ENCODE measurements at regions not wholly inside any gene's neighbourhood (a gene's known extent, or its start where the extent isn't known, plus 50 kb on each side); places are given as distances from the start of the nearest gene placed in this dataset.

- no peak for DNase-seq
- no peak overlapping the region for H3K4me3 Mint-ChIP-seq
- no peaks in the 10 kb centered on the region for H3K36me3 Mint-ChIP-seq (ENCODE audit: low read depth)
- no peak overlapping the region for H3K27ac Mint-ChIP-seq
- ATAC-seq, result no peak
- H3K9me3 ChIP-seq (ENCODE audit: control insufficient read depth, low read length, poor library complexity, severe bottlenecking), result no peaks in the 10 kb centered on the region
- peaks cover 4% of the 10 kb centered on the region for H3K4me1 Mint-ChIP-seq
- H3K27me3 Mint-ChIP-seq, result peaks cover 10% of the 10 kb centered on the region
Observed at GRCh38 chr2:147031897-147032296, 812.9 kb upstream of the ACVR2A start.

- H3K4me3 Mint-ChIP-seq, result no peak overlapping the region
- no peaks in the 10 kb centered on the region for H3K36me3 Mint-ChIP-seq (ENCODE audit: low read depth)
- peaks cover 10% of the 10 kb centered on the region for H3K27me3 Mint-ChIP-seq
- no peaks in the 10 kb centered on the region for H3K9me3 ChIP-seq (ENCODE audit: control insufficient read depth, low read length, poor library complexity, severe bottlenecking)
- no peak for ATAC-seq
- no peak for DNase-seq
- peaks cover 2% of the 10 kb centered on the region for H3K4me1 Mint-ChIP-seq
- no peak overlapping the region for H3K27ac Mint-ChIP-seq
Observed at GRCh38 chr2:147030966-147031720, 813.7 kb upstream of the ACVR2A start.

GRCh38 chr2:147027436-147027835 is 817.4 kb upstream of the ACVR2A start:
- DNase-seq (no peak), ATAC-seq (no peak)
- Mint-ChIP-seq H3K4me1 (no peaks in the 10 kb centered on the region), H3K4me3 (no peak overlapping the region), H3K27ac (no peak overlapping the region), H3K36me3 (ENCODE audit: low read depth) (no peaks in the 10 kb centered on the region), H3K27me3 (peaks cover 12% of the 10 kb centered on the region)
- no peaks in the 10 kb centered on the region for H3K9me3 ChIP-seq (ENCODE audit: control insufficient read depth, low read length, poor library complexity, severe bottlenecking)

- no peaks in the 10 kb centered on the region for H3K36me3 Mint-ChIP-seq (ENCODE audit: low read depth)
- ATAC-seq, result no peak
- H3K9me3 ChIP-seq (ENCODE audit: control insufficient read depth, low read length, poor library complexity, severe bottlenecking), result no peaks in the 10 kb centered on the region
- no peak for DNase-seq
- H3K27ac Mint-ChIP-seq, result no peak overlapping the region
- no peak overlapping the region for H3K4me3 Mint-ChIP-seq
- H3K27me3 Mint-ChIP-seq, result peaks cover 11% of the 10 kb centered on the region
- no peaks in the 10 kb centered on the region for H3K4me1 Mint-ChIP-seq
Observed at GRCh38 chr2:147026664-147027295, 818.0 kb upstream of the ACVR2A start.

GRCh38 chr2:147025646-147026585 is 818.9 kb upstream of the ACVR2A start:
- DNase-seq (no peak), ATAC-seq (no peak)
- no peaks in the 10 kb centered on the region for H3K9me3 ChIP-seq (ENCODE audit: control insufficient read depth, low read length, poor library complexity, severe bottlenecking)
- H3K4me3 Mint-ChIP-seq, result no peak overlapping the region
- no peaks in the 10 kb centered on the region for H3K36me3 Mint-ChIP-seq (ENCODE audit: low read depth)
- H3K4me1 Mint-ChIP-seq, result no peaks in the 10 kb centered on the region
- peaks cover 11% of the 10 kb centered on the region for H3K27me3 Mint-ChIP-seq
- no peak overlapping the region for H3K27ac Mint-ChIP-seq

GRCh38 chr2:147019311-147019710 is 825.5 kb upstream of the ACVR2A start:
- no peak overlapping the region for H3K4me3 Mint-ChIP-seq
- no peaks in the 10 kb centered on the region for H3K4me1 Mint-ChIP-seq
- ATAC-seq, result no peak
- no peaks in the 10 kb centered on the region for H3K9me3 ChIP-seq (ENCODE audit: control insufficient read depth, low read length, poor library complexity, severe bottlenecking)
- DNase-seq, result no peak
- no peak overlapping the region for H3K27ac Mint-ChIP-seq
- H3K27me3 Mint-ChIP-seq, result peaks cover 21% of the 10 kb centered on the region
- H3K36me3 Mint-ChIP-seq (ENCODE audit: low read depth), result no peaks in the 10 kb centered on the region

GRCh38 chr2:147017951-147018645 is 826.7 kb upstream of the ACVR2A start:
- Mint-ChIP-seq H3K4me1 (no peaks in the 10 kb centered on the region), H3K27ac (no peak overlapping the region), H3K4me3 (no peak overlapping the region), H3K36me3 (ENCODE audit: low read depth) (no peaks in the 10 kb centered on the region), H3K27me3 (peaks cover 21% of the 10 kb centered on the region)
- no peaks in the 10 kb centered on the region for H3K9me3 ChIP-seq (ENCODE audit: control insufficient read depth, low read length, poor library complexity, severe bottlenecking)
- no peak for DNase-seq
- no peak for ATAC-seq

GRCh38 chr2:147016181-147016580 is 828.6 kb upstream of the ACVR2A start:
- Mint-ChIP-seq H3K4me1 (no peaks in the 10 kb centered on the region), H3K27ac (no peak overlapping the region), H3K4me3 (no peak overlapping the region), H3K27me3 (peaks cover 22% of the 10 kb centered on the region), H3K36me3 (ENCODE audit: low read depth) (no peaks in the 10 kb centered on the region)
- DNase-seq (no peak), ATAC-seq (no peak)
- H3K9me3 ChIP-seq (ENCODE audit: control insufficient read depth, low read length, poor library complexity, severe bottlenecking), result no peaks in the 10 kb centered on the region

- no peak overlapping the region for H3K27ac Mint-ChIP-seq
- no peak overlapping the region for H3K4me3 Mint-ChIP-seq
- H3K27me3 Mint-ChIP-seq, result peaks cover 28% of the 10 kb centered on the region
Observed at GRCh38 chr2:147015591-147015990, 829.2 kb upstream of the ACVR2A start.

GRCh38 chr2:147013696-147014392 is 831.0 kb upstream of the ACVR2A start:
- Mint-ChIP-seq H3K4me3 (no peak overlapping the region), H3K27ac (no peak overlapping the region), H3K27me3 (peaks cover 28% of the 10 kb centered on the region), H3K4me1 (no peaks in the 10 kb centered on the region), H3K36me3 (ENCODE audit: low read depth) (no peaks in the 10 kb centered on the region)
- DNase-seq, result no peak
- H3K9me3 ChIP-seq (ENCODE audit: control insufficient read depth, low read length, poor library complexity, severe bottlenecking), result no peaks in the 10 kb centered on the region
- ATAC-seq, result no peak

More at GRCh38 chr2:147015591-147015990, 829.2 kb upstream of the ACVR2A start:
- no peak for DNase-seq
- ATAC-seq, result no peak
- H3K9me3 ChIP-seq (ENCODE audit: control insufficient read depth, low read length, poor library complexity, severe bottlenecking), result no peaks in the 10 kb centered on the region
- Mint-ChIP-seq H3K4me1 (no peaks in the 10 kb centered on the region), H3K36me3 (ENCODE audit: low read depth) (no peaks in the 10 kb centered on the region)

GRCh38 chr2:147008481-147008880 is 836.3 kb upstream of the ACVR2A start:
- H3K36me3 Mint-ChIP-seq (ENCODE audit: low read depth), result no peaks in the 10 kb centered on the region
- no peak overlapping the region for H3K4me3 Mint-ChIP-seq
- H3K27me3 Mint-ChIP-seq, result peaks cover 9% of the 10 kb centered on the region
- H3K27ac Mint-ChIP-seq, result no peak overlapping the region
- no peak for DNase-seq
- no peaks in the 10 kb centered on the region for H3K9me3 ChIP-seq (ENCODE audit: control insufficient read depth, low read length, poor library complexity, severe bottlenecking)
- no peaks in the 10 kb centered on the region for H3K4me1 Mint-ChIP-seq
- no peak for ATAC-seq

- H3K4me3 Mint-ChIP-seq, result no peak overlapping the region
- ATAC-seq, result no peak
- H3K4me1 Mint-ChIP-seq, result no peaks in the 10 kb centered on the region
- H3K27ac Mint-ChIP-seq, result no peak overlapping the region
- no peaks in the 10 kb centered on the region for H3K36me3 Mint-ChIP-seq (ENCODE audit: low read depth)
- H3K27me3 Mint-ChIP-seq, result peaks cover 14% of the 10 kb centered on the region
- no peaks in the 10 kb centered on the region for H3K9me3 ChIP-seq (ENCODE audit: control insufficient read depth, low read length, poor library complexity, severe bottlenecking)
- no peak for DNase-seq
Observed at GRCh38 chr2:147006736-147007141, 838.1 kb upstream of the ACVR2A start.
